Vagina (tissue), 2 donors: ENCODE measurements at regions not wholly inside any gene's neighbourhood (a gene's known extent, or its start where the extent isn't known, plus 50 kb on each side); places are given as distances from the start of the nearest gene placed in this dataset.

Source experiments
- CTCF ChIP-seq, 3 experiments: fragments of 450-650 bp in 2 of 3; fragments of 200-600 bp in 1 of 3; sonication (generic) in 1 of 3; IDR thresholded peaks; one replicate each; pipeline ENCODE4 v1.5.1; 2017 to 2019; ENCODE audit warnings: antibody characterized with exemption in 3 of 3, mild to moderate bottlenecking in 2 of 3, moderate library complexity in 2 of 3
- POLR2A ChIP-seq, 2 donors: fragments of 450-650 bp; IDR thresholded peaks; one replicate each; pipeline ENCODE4 v1.6.1; 2017; ENCODE audit warnings: antibody characterized with exemption in 2 of 2, mild to moderate bottlenecking in 2 of 2, moderate library complexity in 2 of 2
- POLR2AphosphoS5 ChIP-seq, 2 donors: sonication (generic); formaldehyde crosslinking; IDR thresholded peaks; one replicate each; pipeline ENCODE4 v1.9.0; 2017; ENCODE audit warnings: antibody characterized with exemption in 2 of 2, mild to moderate bottlenecking in 2 of 2, low read depth in 1 of 2; ENCODE audit not compliant: insufficient read depth in 1 of 2

GRCh38 chr22:49561976-49562375, 265.7 kb downstream of the BRD1 start:
- TF ChIP-seq CTCF (IDR thresholded peaks at IDR 0.05) (no peak), POLR2A (IDR thresholded peaks at IDR 0.05) (no peak), POLR2AphosphoS5 (IDR thresholded peaks at IDR 0.05; ENCODE audit: insufficient read depth in 1 of 2, low read depth in 1 of 2) (no peak)
